OCI-LY7 (cell line): ENCODE measurements at regions not wholly inside any gene's neighbourhood (a gene's known extent, or its start where the extent isn't known, plus 50 kb on each side); places are given as distances from the start of the nearest gene placed in this dataset.

ENCODE experiments used
- EZH2phosphoT487 ChIP-seq: fragments of 200-600 bp; sonication (generic); IDR thresholded peaks from 2 replicates; pipeline ENCODE4 v1.6.1; 2018; ENCODE audit warnings: low read depth, borderline replicate concordance, mild to moderate bottlenecking, mixed run types, antibody characterized with exemption, low read length, moderate library complexity, mixed read lengths
- TF ChIP-seq, protein P1 (sequence below): fragments of 200-600 bp; sonication (generic); conservative IDR thresholded peaks from 2 replicates; pipeline ENCODE4 v1.5.1; 2014; ENCODE audit warnings: mild to moderate bottlenecking, antibody characterized with exemption, low read length, moderate library complexity, mixed read lengths

DNA sequence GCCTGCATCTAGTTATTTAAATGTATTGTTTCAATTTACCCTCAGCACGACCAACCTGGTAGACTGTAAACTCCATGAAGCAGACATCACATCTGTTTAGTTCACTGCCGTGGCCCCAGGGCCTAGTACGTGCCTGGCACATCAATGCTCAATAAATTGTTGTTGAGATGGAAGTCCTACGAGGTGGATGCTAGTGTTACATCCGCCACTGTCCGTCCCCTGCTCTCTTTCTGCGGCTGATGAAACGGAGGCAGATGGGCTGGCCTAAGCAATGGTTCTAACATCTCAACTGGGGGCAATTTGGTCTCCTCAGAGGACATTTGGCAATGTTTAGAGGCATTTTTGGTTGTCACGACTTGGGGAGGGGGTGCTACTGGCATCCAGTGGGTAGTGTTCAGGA lies 121.4 kb upstream of the IGSF21 start:
- TF ChIP-seq, protein P1, sequence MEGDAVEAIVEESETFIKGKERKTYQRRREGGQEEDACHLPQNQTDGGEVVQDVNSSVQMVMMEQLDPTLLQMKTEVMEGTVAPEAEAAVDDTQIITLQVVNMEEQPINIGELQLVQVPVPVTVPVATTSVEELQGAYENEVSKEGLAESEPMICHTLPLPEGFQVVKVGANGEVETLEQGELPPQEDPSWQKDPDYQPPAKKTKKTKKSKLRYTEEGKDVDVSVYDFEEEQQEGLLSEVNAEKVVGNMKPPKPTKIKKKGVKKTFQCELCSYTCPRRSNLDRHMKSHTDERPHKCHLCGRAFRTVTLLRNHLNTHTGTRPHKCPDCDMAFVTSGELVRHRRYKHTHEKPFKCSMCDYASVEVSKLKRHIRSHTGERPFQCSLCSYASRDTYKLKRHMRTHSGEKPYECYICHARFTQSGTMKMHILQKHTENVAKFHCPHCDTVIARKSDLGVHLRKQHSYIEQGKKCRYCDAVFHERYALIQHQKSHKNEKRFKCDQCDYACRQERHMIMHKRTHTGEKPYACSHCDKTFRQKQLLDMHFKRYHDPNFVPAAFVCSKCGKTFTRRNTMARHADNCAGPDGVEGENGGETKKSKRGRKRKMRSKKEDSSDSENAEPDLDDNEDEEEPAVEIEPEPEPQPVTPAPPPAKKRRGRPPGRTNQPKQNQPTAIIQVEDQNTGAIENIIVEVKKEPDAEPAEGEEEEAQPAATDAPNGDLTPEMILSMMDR = no peak
- TF ChIP-seq EZH2phosphoT487 = no peak
